Tongue (tissue), 1 donor: ENCODE measurements at regions not wholly inside any gene's neighbourhood (a gene's known extent, or its start where the extent isn't known, plus 50 kb on each side); places are given as distances from the start of the nearest gene placed in this dataset.

Experiments
- DNase-seq: peaks from one replicate; pipeline ENCODE4 v3.0.0-alpha.2; 2015

DNA sequence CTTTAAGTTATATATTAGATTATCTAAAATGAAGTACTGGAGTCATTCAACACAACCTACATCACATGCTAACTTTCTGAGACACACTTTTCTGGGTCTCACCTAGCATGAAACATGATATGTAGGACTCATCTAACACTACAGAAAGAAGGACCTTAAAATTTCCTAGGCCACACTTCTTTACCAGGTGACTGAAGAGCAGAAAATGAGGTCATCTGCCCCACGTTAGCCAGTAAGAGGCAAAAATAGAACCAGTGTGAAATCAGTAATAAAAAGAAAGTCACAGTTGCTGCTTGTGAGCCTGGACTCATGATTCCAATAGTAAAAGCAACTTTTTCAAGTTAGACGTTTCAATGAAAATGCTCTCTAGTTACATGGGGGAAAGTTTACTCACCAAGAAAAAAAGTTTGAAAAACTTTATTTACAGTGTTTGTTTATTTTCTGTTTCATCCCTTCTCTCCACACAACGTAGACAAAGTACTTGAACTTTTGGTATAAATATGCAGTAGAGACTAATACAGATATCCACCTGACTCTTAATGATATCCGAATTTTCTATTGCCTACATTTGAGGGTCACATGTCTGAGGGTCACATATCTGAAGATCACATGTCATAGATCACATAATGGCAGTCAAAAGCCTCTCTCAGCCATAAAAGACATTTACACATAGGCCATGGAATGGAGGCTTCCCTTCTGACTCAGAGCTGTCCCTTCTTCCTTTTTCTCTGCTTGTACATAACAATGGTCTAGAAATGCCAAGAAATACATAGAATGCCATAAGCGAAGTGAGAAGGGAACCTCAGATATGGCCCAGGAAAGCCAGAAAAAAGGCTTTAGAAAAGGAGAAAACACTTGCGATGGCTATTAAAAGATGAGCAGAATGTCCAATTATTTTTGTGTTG, 362.9 kb downstream of the ZEB2 start:
- DNase-seq = no peak

DNA sequence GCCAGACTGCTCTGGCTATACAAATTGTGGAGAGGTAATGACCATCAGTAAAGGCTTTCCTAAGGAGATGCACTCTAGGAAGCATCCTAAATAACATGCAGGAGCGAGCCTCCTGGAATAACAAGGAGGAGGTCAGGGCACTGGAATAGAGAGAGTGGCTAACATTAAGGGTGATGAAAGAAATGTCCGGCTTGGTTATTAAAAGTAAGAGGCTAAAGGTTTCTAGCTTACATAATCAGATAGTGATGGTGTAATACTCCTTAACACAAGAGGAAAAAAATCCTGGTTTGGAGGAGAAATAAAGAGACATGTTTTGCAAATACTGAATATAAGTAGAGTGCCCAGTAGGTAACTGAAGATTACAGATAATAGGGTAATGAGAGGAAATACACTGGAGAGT, 365.7 kb downstream of the ZEB2 start:
- no peak for DNase-seq

DNA sequence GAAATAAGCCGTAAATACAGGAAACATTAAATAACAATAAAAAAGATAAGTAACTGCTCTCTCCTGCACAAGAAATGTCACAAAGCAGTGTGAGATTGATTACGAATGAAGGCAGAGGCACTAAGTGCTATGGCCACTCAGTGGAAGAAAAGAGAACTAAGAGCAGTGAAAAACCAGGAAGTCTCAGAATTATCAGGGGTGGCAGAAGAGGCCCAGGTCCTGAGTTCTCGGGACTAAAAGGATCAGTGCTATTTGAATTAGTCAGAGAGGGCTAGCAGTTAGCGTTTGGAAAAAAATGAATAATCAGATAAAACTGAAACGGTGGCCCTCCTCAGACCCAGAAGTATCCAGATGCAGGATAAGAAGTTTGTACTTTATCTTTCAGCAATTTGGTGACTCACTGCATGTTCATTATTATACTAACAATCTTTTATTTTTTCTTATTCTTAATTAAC, 367.1 kb downstream of the ZEB2 start:
- DNase-seq = no peak

DNA sequence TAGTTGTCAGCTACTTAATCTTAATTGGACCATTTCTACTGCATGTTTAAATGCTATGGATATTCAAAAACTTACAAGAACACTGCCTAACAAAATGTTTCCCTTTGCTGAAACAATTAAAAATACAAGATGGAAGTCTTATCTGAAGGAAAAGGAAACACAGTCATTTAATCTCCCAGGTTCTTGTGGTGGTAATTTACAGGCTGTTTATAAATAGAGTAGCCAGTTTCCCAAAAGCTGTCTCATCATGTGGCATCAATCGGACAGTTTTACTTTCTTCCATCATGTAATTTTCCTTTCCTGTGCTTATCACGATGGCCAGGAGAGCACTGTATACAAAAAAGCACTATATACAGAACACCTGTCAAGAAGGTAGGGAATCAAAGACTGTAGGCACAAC, 368.1 kb downstream of the ZEB2 start:
- DNase-seq = no peak

DNA sequence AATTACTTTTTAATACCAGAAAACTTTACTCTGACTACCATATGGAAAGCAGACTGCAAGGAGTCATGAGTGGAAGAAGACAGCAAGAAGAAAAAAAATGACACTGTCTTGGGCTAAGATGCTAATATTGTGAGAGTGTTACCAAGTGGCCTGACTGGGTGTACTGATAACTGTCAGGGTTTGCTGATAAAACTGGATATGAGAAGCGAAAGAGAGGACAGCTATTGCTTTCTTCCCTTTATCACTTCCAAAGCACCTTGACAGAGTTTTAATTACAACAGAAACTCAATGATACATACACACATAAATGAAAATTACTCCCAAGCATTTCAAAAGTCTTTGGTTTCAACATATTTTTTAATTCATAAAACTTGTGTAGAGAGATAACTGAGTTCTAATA, 368.5 kb downstream of the ZEB2 start:
- DNase-seq = no peak

DNA sequence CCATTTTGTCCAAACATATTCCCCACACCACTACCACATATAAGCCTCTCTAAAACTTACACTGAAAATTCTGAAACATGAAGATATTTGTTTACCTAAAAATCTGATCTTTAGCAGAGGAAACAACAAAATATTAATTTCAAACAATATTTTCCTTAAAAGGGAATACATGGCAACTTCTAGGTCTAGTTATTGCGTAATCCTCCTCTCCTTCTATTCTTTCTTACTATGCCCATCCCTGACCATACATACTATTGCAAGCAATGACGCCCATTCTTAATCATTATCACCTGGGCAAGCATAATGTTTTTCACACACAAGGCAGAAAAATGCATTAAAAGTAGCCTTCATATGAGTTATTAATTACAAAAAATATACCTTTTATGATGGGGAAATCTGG, 372.6 kb downstream of the ZEB2 start:
- no peak for DNase-seq

DNA sequence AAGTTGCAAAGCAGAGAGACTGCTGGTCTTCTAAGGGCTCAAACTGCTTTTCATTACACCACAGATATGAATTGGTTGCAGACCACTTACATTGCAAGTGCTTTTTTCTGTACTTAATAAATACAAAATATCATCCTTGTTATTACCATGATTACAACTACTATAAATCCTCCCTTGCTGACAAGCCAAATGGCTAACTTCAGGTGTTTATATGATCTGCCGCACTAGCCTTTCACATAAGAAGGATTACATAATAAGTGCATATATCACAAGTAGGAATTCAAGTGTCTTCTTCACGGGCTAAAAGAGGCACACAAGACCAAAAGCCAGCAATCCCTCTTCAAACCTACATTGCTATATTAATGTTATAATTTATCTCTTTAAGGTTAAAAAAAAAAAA, 373.0 kb downstream of the ZEB2 start:
- no peak for DNase-seq

DNA sequence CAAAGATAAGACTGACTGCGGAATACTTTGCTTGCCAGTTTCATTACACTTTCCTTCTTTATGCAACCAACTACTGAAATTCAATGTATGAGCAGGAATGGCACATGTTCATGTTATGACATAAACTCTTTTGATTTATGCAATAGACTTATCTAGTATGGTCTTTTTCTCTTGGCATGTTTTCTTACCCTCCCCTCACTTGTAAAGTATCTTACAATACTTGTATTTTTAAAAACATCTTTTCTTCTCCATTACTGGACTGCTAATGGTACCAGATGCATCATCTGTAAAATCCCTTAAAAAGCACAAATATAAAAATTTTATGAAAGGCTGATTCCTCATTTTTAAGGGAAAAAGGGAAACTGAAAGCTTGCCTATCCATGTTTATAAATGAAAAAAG, 373.8 kb downstream of the ZEB2 start:
- no peak for DNase-seq

DNA sequence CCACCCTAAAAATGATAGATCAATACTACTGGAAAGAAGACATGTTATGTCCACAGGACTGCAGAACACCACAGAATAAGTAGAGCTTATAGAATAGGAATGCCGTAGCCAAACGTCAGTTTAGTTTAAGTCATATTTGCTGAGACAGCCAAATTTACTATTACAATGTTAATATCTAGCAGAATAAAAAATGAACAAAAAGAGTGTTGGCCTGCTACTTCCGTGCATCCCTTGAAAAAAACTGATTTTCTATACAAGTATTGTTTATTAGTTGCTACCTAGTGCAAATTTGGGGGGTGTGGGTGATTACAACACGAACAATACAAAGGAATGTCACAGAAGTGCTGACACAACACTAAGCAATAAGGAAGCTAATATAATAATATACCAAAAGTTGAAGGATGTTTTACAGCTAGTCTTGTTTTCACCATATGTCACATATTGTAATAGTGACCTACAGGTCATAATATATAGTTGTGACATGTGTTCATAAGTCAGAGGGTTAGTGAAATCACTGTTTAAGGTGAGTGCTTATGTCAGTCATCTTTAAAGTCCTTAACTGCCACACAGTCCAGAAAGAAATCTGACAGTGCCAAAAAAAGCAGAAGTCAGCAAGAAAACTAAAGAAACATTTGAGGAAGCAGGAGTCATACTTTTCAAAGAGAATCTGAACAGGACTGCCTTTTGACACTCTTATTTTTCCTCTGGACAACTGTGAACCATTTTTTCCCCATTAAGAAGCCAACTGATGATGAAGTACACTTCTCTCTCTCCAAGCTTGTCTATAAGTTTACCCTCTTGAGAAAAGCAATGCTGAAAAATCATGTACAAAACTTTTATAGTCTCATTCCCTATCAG, 376.4 kb downstream of the ZEB2 start:
- DNase-seq = peak; percentile 10

DNA sequence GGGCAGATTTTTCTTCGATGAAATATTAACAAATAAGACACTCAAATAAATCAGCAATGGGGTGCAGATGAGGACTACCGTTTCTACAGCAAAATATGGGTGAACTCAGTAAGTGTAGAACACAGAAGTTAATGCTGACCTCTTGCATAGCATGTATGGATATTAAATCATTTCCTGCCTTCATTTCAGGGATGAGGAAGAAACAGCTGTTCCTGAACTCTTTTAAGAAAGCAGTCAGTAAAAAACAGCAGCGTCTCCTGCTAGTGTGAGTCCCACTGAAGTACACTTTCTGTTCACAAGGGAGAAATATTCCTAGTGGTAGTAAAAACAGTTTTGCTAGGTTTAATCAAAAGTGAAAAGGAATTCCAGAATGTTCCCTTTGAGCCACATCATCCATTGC, 379.0 kb downstream of the ZEB2 start:
- DNase-seq = no peak

DNA sequence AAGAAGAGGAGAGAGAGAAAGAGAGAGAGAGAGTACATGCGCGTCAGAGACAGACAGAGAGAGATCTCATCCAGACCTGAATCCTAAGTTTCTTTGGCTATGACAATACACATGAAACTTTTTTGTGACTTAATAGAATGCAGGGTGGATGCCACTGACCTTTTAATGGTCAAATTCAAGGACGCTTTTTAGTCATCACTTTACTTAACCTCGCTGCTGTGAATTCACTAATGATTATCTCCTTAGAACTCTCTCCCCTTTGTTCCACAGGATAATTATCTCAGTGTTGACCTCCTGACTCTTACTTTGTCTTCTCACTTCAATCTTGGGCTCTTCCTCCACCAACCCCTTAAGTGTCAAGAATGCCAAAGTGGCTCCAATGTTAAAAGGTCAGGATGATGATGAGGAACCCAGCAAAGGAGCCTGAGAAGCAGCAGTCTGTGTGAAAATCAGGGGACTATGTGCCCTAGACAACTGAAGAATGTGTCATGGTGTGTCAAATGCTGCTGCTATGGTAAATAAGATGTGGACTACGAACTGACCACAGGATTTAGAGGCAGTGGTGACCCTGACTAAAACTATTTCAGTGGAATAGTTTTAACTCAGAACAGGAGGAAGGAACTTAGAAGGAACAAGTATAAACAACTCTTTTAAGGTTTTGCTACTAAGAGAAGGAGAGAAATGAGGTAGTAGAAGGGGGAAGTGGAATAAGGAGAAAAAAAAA, 382.1 kb downstream of the ZEB2 start:
- no peak for DNase-seq

DNA sequence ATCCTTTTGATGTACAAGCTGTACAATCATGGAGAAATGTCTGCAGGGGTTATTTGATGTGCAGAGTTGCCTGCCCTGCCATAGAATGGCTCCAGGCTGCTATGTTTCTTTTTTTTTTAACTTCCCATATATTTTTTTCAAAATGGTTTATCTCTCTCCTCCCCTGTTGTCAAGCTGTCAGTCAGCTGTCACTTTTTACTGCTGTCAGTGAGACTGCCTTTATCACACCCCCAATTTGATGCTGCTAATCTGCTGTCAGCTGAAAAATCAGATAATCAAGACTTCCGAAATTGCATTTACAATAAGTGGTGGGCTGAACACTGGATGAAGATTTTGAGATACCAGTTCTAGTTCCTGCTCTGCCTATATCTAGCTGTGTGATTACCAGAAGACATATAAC, 382.6 kb downstream of the ZEB2 start:
- no peak for DNase-seq

DNA sequence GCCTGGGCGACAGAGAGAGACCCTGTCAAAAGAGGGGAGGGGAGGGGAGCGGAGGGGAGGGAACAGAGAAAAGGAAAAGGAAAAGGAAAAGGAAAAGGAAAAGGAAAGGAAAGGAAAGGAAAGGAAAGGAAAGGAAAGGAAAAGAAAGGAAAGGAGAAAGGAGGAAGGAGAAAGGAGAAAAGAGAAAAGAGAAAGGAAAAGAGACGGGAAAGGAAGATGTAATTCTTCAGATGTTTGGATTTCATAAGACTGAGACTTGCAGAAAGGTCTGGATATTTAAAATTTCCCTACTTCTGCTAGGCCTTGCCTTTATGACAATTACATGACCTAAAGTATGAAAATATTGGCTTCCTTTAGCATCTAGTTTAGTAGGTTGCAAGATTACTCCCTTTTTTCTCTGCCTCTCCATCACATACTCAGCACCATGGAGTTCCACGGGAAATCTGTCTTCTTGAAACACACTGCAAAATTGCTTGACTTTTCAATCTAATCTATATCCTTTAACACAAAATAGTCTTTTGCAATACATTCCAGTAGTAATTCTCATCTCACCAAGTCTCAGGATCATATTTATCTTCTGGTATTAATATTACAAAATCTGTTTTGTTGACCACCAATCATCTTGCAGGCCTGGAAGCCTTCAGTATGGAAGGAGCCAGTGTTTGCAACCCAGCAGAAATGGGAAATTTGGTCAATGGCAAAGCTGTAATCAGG, 383.5 kb downstream of the ZEB2 start:
- DNase-seq = no peak

DNA sequence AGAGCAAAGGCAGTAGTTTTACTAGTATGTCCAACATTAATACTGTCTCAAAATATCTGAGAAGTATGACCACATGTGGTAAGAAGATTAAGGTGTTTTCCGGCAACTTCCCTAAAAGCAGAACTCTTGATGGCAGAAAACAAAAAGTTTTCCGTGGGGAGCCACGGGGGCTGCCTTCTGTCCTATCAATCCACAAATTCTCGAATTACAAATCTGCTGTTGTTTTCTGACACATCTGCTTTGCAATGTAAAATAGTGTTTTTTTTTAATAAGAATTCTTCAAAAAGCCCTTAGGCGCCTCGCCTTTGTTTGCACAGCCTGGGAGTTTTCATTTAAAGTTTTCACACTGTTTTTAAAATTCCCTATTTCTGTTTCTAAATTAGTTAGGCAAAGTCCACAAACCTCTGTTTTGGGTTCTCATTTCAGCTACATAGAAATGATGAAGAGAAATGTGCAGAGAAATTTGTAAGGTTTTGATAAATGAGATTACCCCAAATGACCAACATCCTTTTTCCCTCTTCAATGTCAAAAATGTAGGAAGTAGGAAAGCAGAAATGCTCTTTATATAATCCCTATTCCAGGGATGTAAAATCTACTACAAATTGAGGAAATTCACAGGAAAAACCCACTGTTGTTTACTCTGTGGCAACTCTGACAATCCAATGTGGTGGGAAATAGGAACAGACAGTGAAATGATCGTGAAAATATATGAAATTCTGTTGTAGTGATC, 385.8 kb downstream of the ZEB2 start:
- DNase-seq = no peak

DNA sequence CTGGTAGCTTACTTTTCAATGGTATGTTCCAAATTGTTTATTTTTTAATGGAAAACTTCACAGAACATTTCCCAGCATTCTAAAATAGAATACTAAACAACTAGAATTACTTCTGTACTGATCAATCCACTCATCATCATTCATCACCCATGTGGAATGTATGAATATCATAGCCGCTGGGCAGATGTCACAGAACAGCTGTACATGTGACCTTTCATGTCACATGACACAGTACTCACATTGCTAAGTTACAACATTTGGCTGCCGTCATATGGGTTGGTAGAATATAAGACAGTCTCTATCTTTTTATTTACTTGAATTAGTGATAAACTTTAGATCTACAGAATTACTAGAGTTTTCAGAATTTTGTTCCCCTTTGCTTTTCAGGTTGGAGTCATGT, 387.6 kb downstream of the ZEB2 start:
- no peak for DNase-seq

DNA sequence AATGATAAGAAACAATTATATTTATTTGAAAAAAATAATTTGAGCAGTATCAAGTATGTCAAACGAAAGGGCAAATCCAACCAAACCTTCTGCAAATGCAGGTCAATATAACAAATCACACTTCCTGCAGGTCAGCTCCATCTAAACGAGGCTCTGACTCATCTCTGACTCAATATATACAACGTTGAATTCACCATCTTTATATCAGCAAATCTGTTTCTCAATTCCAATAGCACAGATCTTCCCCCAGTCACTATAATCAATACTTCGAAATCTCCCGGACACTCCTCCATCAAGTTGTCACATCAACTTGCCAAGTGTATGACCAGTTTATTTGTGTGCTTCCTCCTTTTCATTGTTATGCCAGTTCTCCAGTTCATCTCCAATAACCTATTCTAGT, 388.9 kb downstream of the ZEB2 start:
- no peak for DNase-seq

DNA sequence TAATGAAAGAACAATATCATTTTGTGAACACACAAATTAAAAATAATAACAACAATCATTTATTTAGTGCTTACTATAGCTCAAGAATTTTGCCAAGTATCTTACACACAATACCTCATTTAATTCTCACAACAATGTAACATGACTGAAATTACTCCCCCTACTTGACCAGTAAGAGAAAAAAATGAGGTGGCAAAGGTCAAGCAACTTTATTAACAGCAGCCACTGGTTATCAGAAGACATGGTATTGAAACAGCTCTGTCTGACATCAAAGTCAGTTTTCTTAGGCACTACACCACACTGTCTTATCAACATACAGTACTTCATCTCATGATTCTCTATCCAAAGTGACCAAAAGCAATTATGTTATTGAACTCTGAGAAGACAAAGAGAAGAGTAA, 389.4 kb downstream of the ZEB2 start:
- no peak for DNase-seq

DNA sequence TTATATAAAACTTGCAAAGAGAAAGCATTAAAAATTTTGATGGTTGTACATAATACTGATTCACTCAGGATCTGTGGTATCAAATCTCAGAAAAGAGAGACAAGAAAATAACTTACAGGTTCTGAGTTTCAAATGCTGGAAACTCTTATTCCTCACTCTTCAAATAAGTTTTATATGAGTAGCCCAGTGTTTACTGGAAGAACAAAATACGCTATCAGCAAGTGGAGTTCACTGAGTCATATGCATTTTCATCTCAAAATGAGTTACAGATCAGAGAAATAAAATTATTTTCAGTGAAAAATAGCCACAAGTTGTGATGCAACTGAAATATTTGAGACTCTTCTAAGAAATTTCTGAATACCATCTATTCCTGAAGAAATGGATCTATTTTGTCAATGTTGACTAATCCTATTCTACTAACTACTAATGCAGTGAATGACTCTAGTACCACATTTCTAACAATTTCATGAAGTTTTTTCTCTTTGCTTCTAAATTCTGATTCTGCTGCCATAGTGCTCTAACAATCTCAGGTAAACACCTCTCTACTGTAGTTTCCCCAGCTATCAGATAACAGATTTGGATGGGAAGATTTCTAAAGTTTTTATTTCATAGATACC, 391.7 kb downstream of the ZEB2 start:
- DNase-seq = no peak

DNA sequence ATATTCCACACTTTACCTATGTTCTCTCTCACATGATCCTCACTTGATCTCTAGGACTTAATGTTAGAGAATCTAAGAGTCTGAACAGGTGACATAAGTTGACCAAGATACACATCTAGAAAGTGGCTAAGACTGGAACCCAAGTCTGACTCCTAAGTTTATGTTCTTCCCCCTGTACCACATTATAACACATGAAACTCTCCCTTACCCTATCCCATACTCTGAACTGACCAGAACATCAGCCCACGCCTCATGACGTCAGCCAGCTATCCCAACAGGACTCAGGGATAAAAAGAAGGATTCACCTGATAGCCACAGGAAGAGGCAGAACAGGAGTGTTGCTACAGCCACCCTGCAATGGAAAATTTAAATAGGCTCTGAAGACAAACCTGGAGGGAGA, 392.2 kb downstream of the ZEB2 start:
- DNase-seq = no peak

DNA sequence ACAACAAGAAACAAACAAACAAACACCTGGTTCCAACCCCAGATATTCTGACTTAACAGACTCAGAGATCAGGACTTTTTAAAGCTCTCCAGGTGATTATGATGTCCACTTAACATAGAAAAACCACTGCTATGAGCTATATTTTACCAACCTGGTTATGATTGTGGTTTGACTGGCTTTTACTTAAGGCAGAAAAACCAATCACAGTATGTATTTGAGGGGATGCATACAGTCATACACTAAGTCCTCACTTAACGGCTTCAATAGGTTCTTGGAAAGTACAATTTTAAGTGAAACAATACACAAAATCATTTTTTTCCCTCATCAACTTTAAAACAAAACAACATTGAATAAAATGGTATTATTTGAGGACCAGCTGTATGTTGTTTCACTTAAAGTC, 393.6 kb downstream of the ZEB2 start:
- DNase-seq = no peak

DNA sequence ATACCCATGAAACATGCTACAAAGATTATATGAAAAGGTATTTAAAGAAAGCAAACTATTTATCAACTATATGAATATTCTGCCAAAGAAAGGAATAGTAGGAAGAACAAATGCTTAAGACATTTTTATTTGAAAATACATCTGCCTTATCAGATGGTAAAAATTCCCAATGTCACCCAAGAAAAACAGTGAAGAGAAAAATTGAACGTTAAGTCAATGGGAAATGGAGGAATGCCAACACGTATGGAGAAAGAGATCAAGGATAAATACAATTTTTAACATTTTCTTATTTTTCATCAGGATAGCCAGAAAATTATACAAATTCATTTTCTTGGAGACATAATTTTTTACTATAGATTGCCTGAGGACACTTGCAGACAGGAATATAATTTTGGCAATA, 394.2 kb downstream of the ZEB2 start:
- no peak for DNase-seq
